ENCODE measurements at regions not wholly inside any gene's neighbourhood (a gene's known extent, or its start where the extent isn't known, plus 50 kb on each side); places are given as distances from the start of the nearest gene placed in this dataset.

DNA sequence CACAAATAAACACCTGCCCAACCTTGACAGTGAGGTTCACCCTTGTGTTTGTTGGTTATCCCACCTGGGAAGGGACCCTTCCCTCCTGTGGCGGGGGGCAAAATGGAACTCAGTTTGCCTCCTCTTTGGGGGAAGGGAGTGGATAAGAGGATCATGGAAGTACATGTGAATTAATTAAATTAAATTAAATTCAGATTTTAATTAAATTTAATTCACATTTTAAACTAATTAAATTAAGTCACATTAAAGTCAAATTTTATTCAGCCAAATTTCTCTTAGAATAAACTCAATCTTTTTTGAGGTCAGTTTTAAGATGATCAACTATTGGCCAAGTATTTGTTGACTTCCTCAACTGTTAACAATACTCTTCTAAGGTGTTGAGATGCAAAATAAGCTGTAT, 252.4 kb upstream of the AJAP1 start:
- TF ChIP-seq, protein P1, sequence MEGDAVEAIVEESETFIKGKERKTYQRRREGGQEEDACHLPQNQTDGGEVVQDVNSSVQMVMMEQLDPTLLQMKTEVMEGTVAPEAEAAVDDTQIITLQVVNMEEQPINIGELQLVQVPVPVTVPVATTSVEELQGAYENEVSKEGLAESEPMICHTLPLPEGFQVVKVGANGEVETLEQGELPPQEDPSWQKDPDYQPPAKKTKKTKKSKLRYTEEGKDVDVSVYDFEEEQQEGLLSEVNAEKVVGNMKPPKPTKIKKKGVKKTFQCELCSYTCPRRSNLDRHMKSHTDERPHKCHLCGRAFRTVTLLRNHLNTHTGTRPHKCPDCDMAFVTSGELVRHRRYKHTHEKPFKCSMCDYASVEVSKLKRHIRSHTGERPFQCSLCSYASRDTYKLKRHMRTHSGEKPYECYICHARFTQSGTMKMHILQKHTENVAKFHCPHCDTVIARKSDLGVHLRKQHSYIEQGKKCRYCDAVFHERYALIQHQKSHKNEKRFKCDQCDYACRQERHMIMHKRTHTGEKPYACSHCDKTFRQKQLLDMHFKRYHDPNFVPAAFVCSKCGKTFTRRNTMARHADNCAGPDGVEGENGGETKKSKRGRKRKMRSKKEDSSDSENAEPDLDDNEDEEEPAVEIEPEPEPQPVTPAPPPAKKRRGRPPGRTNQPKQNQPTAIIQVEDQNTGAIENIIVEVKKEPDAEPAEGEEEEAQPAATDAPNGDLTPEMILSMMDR (IDR thresholded peaks at IDR 0.05; ENCODE audit: low read depth, low read length) = no peak
- DNase-seq (ENCODE audit: low read depth, low spot score) = no peak
- no peak overlapping the region for H3K4me3 ChIP-seq (ENCODE audit: low read depth, low read length)
- in situ Hi-C loops (cut with HindIII; ENCODE audit: low sequenced_read_pairs) = no loop called here

DNA sequence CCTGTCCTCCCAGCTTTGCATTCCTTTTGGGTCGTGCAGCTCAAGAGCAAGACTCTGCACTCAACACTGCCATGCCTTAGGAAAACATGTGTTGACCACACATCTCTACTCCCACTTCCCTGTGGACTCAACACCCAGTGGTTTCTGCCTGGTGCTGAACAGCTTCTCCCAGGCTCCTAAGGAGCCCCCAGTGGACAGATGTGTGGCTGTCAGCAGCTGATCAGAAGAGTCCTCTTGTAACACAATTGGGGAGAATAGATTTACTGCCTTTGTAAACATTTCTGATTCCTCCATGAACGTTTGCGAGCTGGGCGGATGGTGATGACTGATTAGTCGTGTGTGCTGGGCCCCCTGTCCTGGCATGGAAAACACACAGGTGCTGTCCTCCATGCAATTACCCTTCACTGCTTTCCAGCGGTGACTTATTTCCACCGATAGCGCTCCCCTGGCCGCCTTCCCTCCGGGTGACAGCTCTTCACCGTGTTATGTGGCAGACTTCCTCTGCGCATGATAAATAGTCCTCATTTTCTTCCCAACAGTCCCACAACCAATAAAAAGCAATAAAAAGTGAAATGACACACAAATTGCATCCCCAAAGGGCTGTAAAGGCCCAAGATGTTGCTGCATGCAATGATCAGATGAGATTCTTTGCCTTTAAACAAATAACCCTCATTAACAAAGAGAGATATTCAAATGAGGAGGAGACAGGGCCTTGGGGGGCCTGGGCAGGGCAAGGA, 249.4 kb upstream of the AJAP1 start:
- DNase-seq (ENCODE audit: low read depth, low spot score) = no peak
- H3K4me3 ChIP-seq (ENCODE audit: low read depth, low read length) = no peak overlapping the region
- in situ Hi-C loops (cut with HindIII; ENCODE audit: low sequenced_read_pairs) = no loop called here
- TF ChIP-seq, protein P1 (IDR thresholded peaks at IDR 0.05; ENCODE audit: low read depth, low read length) = no peak

DNA sequence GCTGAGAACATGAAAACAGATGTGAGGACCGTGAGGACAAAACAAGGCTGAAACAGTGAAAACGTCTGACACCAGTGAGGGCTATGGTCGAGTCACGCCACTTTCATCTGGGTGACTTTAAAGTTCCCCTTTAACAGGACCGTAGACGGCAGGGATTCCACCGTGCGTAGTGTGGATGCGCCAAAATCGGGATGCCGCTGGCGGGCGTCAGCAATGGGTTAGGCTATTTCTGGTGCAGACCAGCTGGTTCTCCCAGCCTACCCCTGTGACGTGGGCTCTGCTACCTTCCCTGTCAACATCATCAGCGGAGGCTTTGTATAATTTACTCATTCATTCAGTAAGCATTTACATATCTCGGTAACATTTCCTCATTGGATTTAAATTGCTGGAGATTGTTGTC, 246.6 kb upstream of the AJAP1 start:
- in situ Hi-C loops (cut with HindIII; ENCODE audit: low sequenced_read_pairs) = no loop called here
- H3K4me3 ChIP-seq (ENCODE audit: low read depth, low read length) = no peak overlapping the region
- TF ChIP-seq, protein P1 (IDR thresholded peaks at IDR 0.05; ENCODE audit: low read depth, low read length) = no peak
- DNase-seq (ENCODE audit: low read depth, low spot score) = no peak

DNA sequence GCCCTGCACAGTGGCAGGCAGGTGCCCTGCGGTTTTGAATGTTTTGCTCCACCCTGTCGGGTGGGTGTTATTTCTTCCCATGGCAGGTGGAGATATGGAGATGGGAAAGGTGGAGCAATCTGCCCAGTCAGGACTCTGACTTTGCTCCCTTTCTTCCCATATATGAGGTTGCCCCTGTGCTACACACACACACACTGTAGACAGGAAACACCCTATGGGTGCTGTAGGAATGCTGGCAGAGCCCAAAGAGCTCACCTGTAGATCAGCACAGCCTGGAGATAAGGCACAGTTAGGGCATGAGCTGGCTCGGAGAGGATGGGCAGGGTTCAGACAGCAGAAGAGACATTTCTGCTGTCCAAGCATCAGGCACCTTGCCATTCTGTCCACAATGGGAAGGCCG, 246.0 kb upstream of the AJAP1 start:
- H3K4me3 ChIP-seq (ENCODE audit: low read depth, low read length) = no peak overlapping the region
- in situ Hi-C loops (cut with HindIII; ENCODE audit: low sequenced_read_pairs) = no loop called here
- TF ChIP-seq, protein P1 (IDR thresholded peaks at IDR 0.05; ENCODE audit: low read depth, low read length) = no peak
- DNase-seq (ENCODE audit: low read depth, low spot score) = no peak

DNA sequence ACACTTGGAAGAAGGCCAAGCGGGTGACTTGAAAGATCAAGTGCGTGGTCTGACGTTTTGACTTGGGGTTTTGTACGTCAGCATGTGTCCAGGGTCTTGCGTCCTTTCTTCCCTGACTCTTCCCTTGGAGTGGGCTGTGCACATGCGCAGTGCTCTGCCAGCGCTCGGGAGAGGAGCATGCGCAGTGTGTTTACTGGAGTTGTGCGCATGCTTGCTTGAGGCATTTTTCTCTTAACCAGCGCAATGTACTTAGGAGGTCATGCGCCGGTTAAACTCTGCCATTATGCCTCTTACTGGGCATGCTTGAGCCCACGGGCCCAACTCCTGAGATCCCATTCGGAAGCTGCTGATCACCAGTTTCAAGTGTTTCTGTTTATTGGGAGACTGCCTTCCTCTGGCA, 242.5 kb upstream of the AJAP1 start:
- H3K4me3 ChIP-seq (ENCODE audit: low read depth, low read length) = no peak overlapping the region
- in situ Hi-C loops (cut with HindIII; ENCODE audit: low sequenced_read_pairs) = no loop called here
- no peak for DNase-seq (ENCODE audit: low read depth, low spot score)
- TF ChIP-seq, protein P1 (IDR thresholded peaks at IDR 0.05; ENCODE audit: low read depth, low read length) = no peak

DNA sequence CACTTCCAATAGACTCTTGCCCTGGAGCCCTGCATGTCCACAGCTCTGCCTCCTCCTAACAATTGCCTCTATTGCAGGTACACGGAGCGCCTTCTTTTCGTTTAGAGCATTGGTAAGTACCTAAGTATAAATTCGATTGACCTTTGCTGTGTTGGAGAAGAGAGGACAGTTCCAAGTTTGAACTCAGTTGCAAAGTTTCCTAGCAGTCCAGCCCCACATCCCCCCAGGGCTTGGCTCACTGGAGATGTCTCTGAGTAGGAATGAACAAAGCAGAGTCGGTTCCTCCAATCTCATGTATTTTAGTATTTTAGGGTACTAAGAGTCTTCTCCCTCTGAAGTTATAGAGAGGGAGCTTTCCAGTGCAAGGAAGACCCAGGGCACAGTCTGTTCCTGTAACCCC, 238.9 kb upstream of the AJAP1 start:
- in situ Hi-C loops (cut with HindIII; ENCODE audit: low sequenced_read_pairs) = no loop called here
- TF ChIP-seq, protein P1 (IDR thresholded peaks at IDR 0.05; ENCODE audit: low read depth, low read length) = no peak
- DNase-seq (ENCODE audit: low read depth, low spot score) = no peak
- no peak overlapping the region for H3K4me3 ChIP-seq (ENCODE audit: low read depth, low read length)

All from astrocyte of the spinal cord (primary cell).